ENCODE measurements at regions not wholly inside any gene's neighbourhood (a gene's known extent, or its start where the extent isn't known, plus 50 kb on each side); places are given as distances from the start of the nearest gene placed in this dataset.
A peak's percentile ranks its signal among the peaks of the same experiment; 100 is the strongest.

- no peak for DNase-seq (ENCODE audit: low spot score)
Observed at GRCh38 chrX:44042116-44042515, 68.9 kb upstream of the NDP start.

- no peak for DNase-seq (ENCODE audit: low spot score)
Observed at GRCh38 chrX:44040406-44040805, 67.2 kb upstream of the NDP start.

GRCh38 chrX:44039556-44039955 lies 66.4 kb upstream of the NDP start:
- DNase-seq (ENCODE audit: low spot score): no peak

- DNase-seq (ENCODE audit: low spot score): peak; percentile 38
Observed at GRCh38 chrX:44036336-44036735, 63.1 kb upstream of the NDP start.

- DNase-seq (ENCODE audit: low spot score): no peak
Observed at GRCh38 chrX:44035571-44035970, 62.4 kb upstream of the NDP start.

GRCh38 chrX:44032479-44032878 lies 59.3 kb upstream of the NDP start:
- no peak for DNase-seq (ENCODE audit: low spot score)

GRCh38 chrX:44025555-44025954 lies 52.4 kb upstream of the NDP start:
- peak; percentile 23 for DNase-seq (ENCODE audit: low spot score)

Measured in AG20443 (cell line).